WTC11 (cell line): ENCODE measurements at regions not wholly inside any gene's neighbourhood (a gene's known extent, or its start where the extent isn't known, plus 50 kb on each side); places are given as distances from the start of the nearest gene placed in this dataset.

Experiments
- ATAC-seq: fragments of 200-7000 bp; cut with Tn5 transposase; 2 replicates; pipeline ENCODE4 v1.10.0; 2021; ENCODE audit warnings: mild to moderate bottlenecking, moderate library complexity
- CTCF ChIA-PET: fragments of 300-600 bp; sonication (Branson Sonifier 250); formaldehyde crosslinking; loops from one replicate; lab custom pipeline; 2021; ENCODE audit warnings: antibody characterized with exemption; lab: Charles Lee
- POLR2A ChIA-PET: fragments of 350-600 bp; sonication (Branson Sonifier 250); formaldehyde crosslinking; loops from one replicate; lab custom pipeline; 2021; ENCODE audit warnings: antibody characterized with exemption; lab: Charles Lee
- DNase-seq: peaks from one replicate; pipeline ENCODE4 v3.0.0; 2021; ENCODE audit warnings: low spot score
- H3K27ac Mint-ChIP-seq: 2 replicates; pipeline ENCODE4 v1.8.0; 2021; ENCODE audit warnings: mixed read lengths
- H3K27me3 Mint-ChIP-seq: 2 replicates; pipeline ENCODE4 v1.8.0; 2021; ENCODE audit warnings: low read depth, mild to moderate bottlenecking, moderate library complexity, mixed read lengths
- H3K36me3 Mint-ChIP-seq: 2 replicates; pipeline ENCODE4 v1.8.0; 2021; ENCODE audit warnings: mixed read lengths
- H3K4me1 Mint-ChIP-seq: 2 replicates; pipeline ENCODE4 v1.8.0; 2022; ENCODE audit warnings: mixed read lengths
- H3K4me3 Mint-ChIP-seq: 2 replicates; pipeline ENCODE4 v1.8.0; 2021; ENCODE audit warnings: mild to moderate bottlenecking, moderate library complexity, mixed read lengths
- H3K9me3 Mint-ChIP-seq: 2 replicates; pipeline ENCODE4 v1.8.0; 2021; ENCODE audit warnings: mixed read lengths
- AR ChIP-seq: fragments of 250-450 bp; sonication (Bioruptor Pico); IDR thresholded peaks from 2 replicates; pipeline ENCODE4 v1.9.0; 2021; ENCODE audit warnings: mild to moderate bottlenecking
- ARID4B ChIP-seq: sonication (generic); formaldehyde crosslinking; IDR thresholded peaks from 2 replicates; pipeline ENCODE4 v1.8.0; 2023; ENCODE audit warnings: missing genetic modification reagents, mild to moderate bottlenecking, borderline replicate concordance
- ATF1 ChIP-seq: sonication (generic); formaldehyde crosslinking; IDR thresholded peaks from 2 replicates; pipeline ENCODE4 v1.8.1; 2023; ENCODE audit warnings: mild to moderate bottlenecking, moderate library complexity, missing genetic modification reagents
- ATF6 ChIP-seq: sonication (generic); formaldehyde crosslinking; IDR thresholded peaks from 2 replicates; pipeline ENCODE4 v1.8.1; 2023; ENCODE audit warnings: mild to moderate bottlenecking, missing genetic modification reagents
- CBFB ChIP-seq: sonication (generic); formaldehyde crosslinking; IDR thresholded peaks from 2 replicates; pipeline ENCODE4 v1.8.1; 2022; ENCODE audit warnings: mild to moderate bottlenecking, low read depth, missing genetic modification reagents
- E2F1 ChIP-seq: sonication (generic); formaldehyde crosslinking; IDR thresholded peaks from 2 replicates; pipeline ENCODE4 v1.8.0; 2022; ENCODE audit warnings: mild to moderate bottlenecking, missing genetic modification reagents
- ELF4 ChIP-seq: sonication (generic); formaldehyde crosslinking; IDR thresholded peaks from 2 replicates; pipeline ENCODE4 v1.8.1; 2022; ENCODE audit warnings: low read depth, mild to moderate bottlenecking, moderate library complexity, missing genetic modification reagents
- ETV6 ChIP-seq: sonication (generic); formaldehyde crosslinking; IDR thresholded peaks from 2 replicates; pipeline ENCODE4 v1.8.1; 2022; ENCODE audit warnings: mild to moderate bottlenecking, missing genetic modification reagents
- GABPB1 ChIP-seq: sonication (generic); formaldehyde crosslinking; IDR thresholded peaks from 2 replicates; pipeline ENCODE4 v1.8.1; 2023; ENCODE audit warnings: mild to moderate bottlenecking, missing genetic modification reagents
- HMGA2 ChIP-seq: fragments of 250-450 bp; sonication (Bioruptor Pico); IDR thresholded peaks from 2 replicates; pipeline ENCODE4 v1.4.0; 2021; ENCODE audit warnings: mild to moderate bottlenecking, moderate library complexity
- IRF2 ChIP-seq: sonication (generic); formaldehyde crosslinking; IDR thresholded peaks from 2 replicates; pipeline ENCODE4 v1.8.0; 2022; ENCODE audit warnings: low read depth, missing genetic modification reagents, borderline replicate concordance
- JUN ChIP-seq: sonication (generic); formaldehyde crosslinking; IDR thresholded peaks from 2 replicates; pipeline ENCODE4 v1.8.0; 2023; ENCODE audit warnings: mild to moderate bottlenecking, missing genetic modification reagents
- KAT7 ChIP-seq: sonication (generic); formaldehyde crosslinking; IDR thresholded peaks from 2 replicates; pipeline ENCODE4 v1.8.1; 2023; ENCODE audit warnings: missing genetic modification reagents, mild to moderate bottlenecking, borderline replicate concordance
- MLX ChIP-seq: sonication (generic); formaldehyde crosslinking; IDR thresholded peaks from 2 replicates; pipeline ENCODE4 v1.8.1; 2023; ENCODE audit warnings: mild to moderate bottlenecking, missing genetic modification reagents, moderate library complexity
- SP1 ChIP-seq: sonication (generic); formaldehyde crosslinking; conservative IDR thresholded peaks from 2 replicates; pipeline ENCODE4 v1.8.1; 2022; ENCODE audit warnings: missing genetic modification reagents
- TCF7 ChIP-seq: sonication (generic); formaldehyde crosslinking; IDR thresholded peaks from 2 replicates; pipeline ENCODE4 v1.8.0; 2022; ENCODE audit warnings: mild to moderate bottlenecking, low read depth, missing genetic modification reagents, moderate library complexity
- ZNF425 ChIP-seq: fragments of 250-450 bp; sonication (Bioruptor Pico); conservative IDR thresholded peaks from 2 replicates; pipeline ENCODE4 v1.9.0; 2021; ENCODE audit warnings: mild to moderate bottlenecking

GRCh38 chrX:44096666-44097065, 123.5 kb upstream of the NDP start:
- POLR2A ChIA-PET: no interaction called here
- CTCF ChIA-PET: no interaction called here
- H3K9me3 Mint-ChIP-seq: no peaks in the 10 kb centered on the region
- H3K36me3 Mint-ChIP-seq: no peaks in the 10 kb centered on the region
- no peaks in the 10 kb centered on the region for H3K27me3 Mint-ChIP-seq
- TF ChIP-seq MLX (CRISPR knock-in tag) (no peak), JUN (CRISPR knock-in tag) (no peak), AR (CRISPR knock-in tag) (no peak), HMGA2 (CRISPR knock-in tag) (no peak), ATF1 (CRISPR knock-in tag) (no peak), IRF2 (CRISPR knock-in tag) (no peak), GABPB1 (no peak), KAT7 (CRISPR knock-in tag) (no peak), TCF7 (CRISPR knock-in tag) (no peak), SP1 (CRISPR knock-in tag) (no peak), ETV6 (CRISPR knock-in tag) (no peak), E2F1 (CRISPR knock-in tag) (no peak), CBFB (CRISPR knock-in tag) (no peak), ATF6 (CRISPR knock-in tag) (no peak), ARID4B (no peak), ELF4 (no peak), ZNF425 (CRISPR knock-in tag) (no peak)
- DNase-seq (no peak), ATAC-seq (no peak)
- no peak overlapping the region for H3K27ac Mint-ChIP-seq
- H3K4me3 Mint-ChIP-seq: no peak overlapping the region
- H3K4me1 Mint-ChIP-seq: peaks cover 6% of the 10 kb centered on the region; the same call in 1 of the 2 replicates
